Esophagus muscularis mucosa (tissue), 4 donors: ENCODE measurements at regions not wholly inside any gene's neighbourhood (a gene's known extent, or its start where the extent isn't known, plus 50 kb on each side); places are given as distances from the start of the nearest gene placed in this dataset.

ENCODE experiments used
- EP300 ChIP-seq: sonication (generic); formaldehyde crosslinking; IDR thresholded peaks from one replicate; pipeline ENCODE4 v1.6.1; 2017; ENCODE audit warnings: antibody characterized with exemption
- POLR2A ChIP-seq: fragments of 450-650 bp; IDR thresholded peaks from one replicate; pipeline ENCODE4 v1.6.1; 2017; ENCODE audit warnings: antibody characterized with exemption, moderate library complexity, mild to moderate bottlenecking, low read depth
- POLR2AphosphoS5 ChIP-seq, 2 donors: sonication (generic); formaldehyde crosslinking; IDR thresholded peaks; one replicate each; pipeline ENCODE4 v1.6.1; 2017; ENCODE audit warnings: antibody characterized with exemption in 2 of 2
- TF ChIP-seq, protein P1 (sequence below), 3 experiments: fragments of 200-600 bp in 2 of 3; fragments of 450-650 bp in 1 of 3; sonication (generic) in 2 of 3; IDR thresholded peaks; one replicate each; pipeline ENCODE4 v1.5.1; 2017 to 2019; ENCODE audit warnings: antibody characterized with exemption in 3 of 3, mild to moderate bottlenecking in 2 of 3, moderate library complexity in 1 of 3

DNA sequence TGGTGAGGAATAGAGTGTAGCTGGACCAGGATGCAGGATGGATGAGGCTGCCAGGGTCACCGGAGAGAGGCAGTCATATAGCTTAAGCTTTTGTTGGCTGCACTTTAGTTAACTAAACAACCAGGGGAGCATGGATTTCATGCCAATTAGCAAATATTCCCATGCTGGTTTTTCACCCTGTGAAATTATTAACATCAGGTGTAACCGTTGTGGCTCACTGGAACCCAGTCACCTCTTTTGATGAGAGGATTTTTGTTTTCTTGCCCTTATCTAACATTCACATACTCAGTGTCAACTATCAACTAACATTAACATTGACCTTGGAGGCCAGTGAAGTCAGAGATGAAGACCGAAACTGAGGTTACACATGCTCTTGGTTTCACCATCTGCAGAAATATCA lies 97.2 kb upstream of the BASP1 start:
- TF ChIP-seq, protein P1, sequence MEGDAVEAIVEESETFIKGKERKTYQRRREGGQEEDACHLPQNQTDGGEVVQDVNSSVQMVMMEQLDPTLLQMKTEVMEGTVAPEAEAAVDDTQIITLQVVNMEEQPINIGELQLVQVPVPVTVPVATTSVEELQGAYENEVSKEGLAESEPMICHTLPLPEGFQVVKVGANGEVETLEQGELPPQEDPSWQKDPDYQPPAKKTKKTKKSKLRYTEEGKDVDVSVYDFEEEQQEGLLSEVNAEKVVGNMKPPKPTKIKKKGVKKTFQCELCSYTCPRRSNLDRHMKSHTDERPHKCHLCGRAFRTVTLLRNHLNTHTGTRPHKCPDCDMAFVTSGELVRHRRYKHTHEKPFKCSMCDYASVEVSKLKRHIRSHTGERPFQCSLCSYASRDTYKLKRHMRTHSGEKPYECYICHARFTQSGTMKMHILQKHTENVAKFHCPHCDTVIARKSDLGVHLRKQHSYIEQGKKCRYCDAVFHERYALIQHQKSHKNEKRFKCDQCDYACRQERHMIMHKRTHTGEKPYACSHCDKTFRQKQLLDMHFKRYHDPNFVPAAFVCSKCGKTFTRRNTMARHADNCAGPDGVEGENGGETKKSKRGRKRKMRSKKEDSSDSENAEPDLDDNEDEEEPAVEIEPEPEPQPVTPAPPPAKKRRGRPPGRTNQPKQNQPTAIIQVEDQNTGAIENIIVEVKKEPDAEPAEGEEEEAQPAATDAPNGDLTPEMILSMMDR (IDR thresholded peaks at IDR 0.05), result no peak
- TF ChIP-seq POLR2AphosphoS5 (IDR thresholded peaks at IDR 0.05) (no peak), EP300 (no peak), POLR2A (no peak)
